ENCODE measurements at regions not wholly inside any gene's neighbourhood (a gene's known extent, or its start where the extent isn't known, plus 50 kb on each side); places are given as distances from the start of the nearest gene placed in this dataset.

GRCh38 chr1:214209260-214209808 is 71.6 kb upstream of the SMYD2 start:
- no peak for DNase-seq (ENCODE audit: low spot score in 2 of 2)
- WGBS, 2 donors, result 71 to 74% methylated on average over 7 of the region's 7 CpGs
- no peak overlapping the region for H3K4me3 ChIP-seq
- H3K36me3 ChIP-seq, result no peaks in the 10 kb centered on the region
- no peaks in the 10 kb centered on the region for H3K27me3 ChIP-seq
- peaks cover 0 to 8% (median 1%) of the 10 kb centered on the region in 4 donors for H3K4me1 ChIP-seq
- TF ChIP-seq CTCF (IDR thresholded peaks at IDR 0.05) (no peak), POLR2A (IDR thresholded peaks at IDR 0.05) (no peak), EP300 (IDR thresholded peaks at IDR 0.05) (no peak)
- H3K9me3 ChIP-seq, result no peaks in the 10 kb centered on the region
- H3K27ac ChIP-seq, result no peak overlapping the region

GRCh38 chr1:214213136-214213535 is 67.8 kb upstream of the SMYD2 start:
- Histone ChIP-seq H3K9me3 (no peaks in the 10 kb centered on the region), H3K36me3 (no peaks in the 10 kb centered on the region), H3K27me3 (no peaks in the 10 kb centered on the region), H3K27ac (no peak overlapping the region), H3K4me3 (no peak overlapping the region), H3K4me1 (peaks cover 0 to 8% (median 2%) of the 10 kb centered on the region in 4 donors)
- 60 to 70% methylated on average over 4 of the region's 4 CpGs for WGBS, 2 donors
- no peak for TF ChIP-seq EP300 (IDR thresholded peaks at IDR 0.05)
- no peak for TF ChIP-seq POLR2A (IDR thresholded peaks at IDR 0.05)
- TF ChIP-seq CTCF (IDR thresholded peaks at IDR 0.05), result no peak
- DNase-seq (ENCODE audit: low spot score in 2 of 2), result no peak

DNA sequence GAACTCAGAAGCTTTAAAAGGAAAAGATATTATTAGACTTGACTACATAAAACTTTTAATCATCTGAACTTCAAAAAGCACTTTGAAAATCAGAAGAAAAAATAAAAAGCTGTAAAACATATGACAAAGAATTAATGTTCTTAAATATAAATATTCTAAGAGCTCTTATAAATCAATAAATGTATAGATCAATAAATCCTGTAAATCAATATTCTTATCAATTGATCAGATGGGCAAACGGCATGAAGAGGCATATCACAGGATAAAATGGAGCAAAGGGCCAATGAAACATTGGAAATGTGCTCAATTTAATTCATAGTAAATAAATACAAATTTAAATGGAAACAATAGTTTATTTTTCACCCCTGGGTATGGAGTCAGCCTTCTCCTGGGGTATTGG is 66.1 kb upstream of the SMYD2 start:
- no peak for DNase-seq (ENCODE audit: low spot score in 2 of 2)
- peaks cover 0 to 2% of the 10 kb centered on the region in 2 donors for H3K27me3 ChIP-seq
- no peak for TF ChIP-seq EP300 (IDR thresholded peaks at IDR 0.05)
- no peak for TF ChIP-seq POLR2A (IDR thresholded peaks at IDR 0.05)
- TF ChIP-seq CTCF (IDR thresholded peaks at IDR 0.05), result no peak
- peaks cover 0 to 4% (median 2%) of the 10 kb centered on the region in 4 donors for H3K4me1 ChIP-seq
- H3K4me3 ChIP-seq, result no peak overlapping the region
- WGBS, 2 donors, result 82 to 89% methylated on average over 1 of the region's 1 CpG
- H3K27ac ChIP-seq, result no peak overlapping the region
- H3K36me3 ChIP-seq, result no peaks in the 10 kb centered on the region
- no peaks in the 10 kb centered on the region for H3K9me3 ChIP-seq

DNA sequence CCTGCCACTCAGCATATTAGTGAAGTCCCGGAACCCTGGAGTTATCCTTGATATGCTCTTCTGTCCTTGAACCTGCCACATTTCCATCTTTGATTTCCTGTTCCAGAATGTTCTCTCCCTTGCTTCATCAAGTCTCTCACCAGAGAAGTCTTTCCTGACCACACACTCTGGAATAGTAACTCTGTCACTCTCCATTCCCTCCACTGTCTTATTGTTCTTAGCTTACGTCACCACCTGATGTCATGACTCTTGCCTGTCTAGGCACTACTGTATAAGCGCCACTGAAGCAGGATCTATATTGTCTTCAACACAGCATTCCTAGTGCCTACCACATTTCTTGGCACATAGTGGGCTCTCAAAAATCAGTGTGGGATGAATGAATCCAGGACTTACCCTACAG is 65.4 kb upstream of the SMYD2 start:
- Histone ChIP-seq H3K27me3 (peaks cover 0 to 6% of the 10 kb centered on the region in 2 donors), H3K4me3 (no peak overlapping the region), H3K4me1 (peaks cover 0 to 4% (median 2%) of the 10 kb centered on the region in 4 donors), H3K27ac (no peak overlapping the region), H3K36me3 (no peaks in the 10 kb centered on the region), H3K9me3 (no peaks in the 10 kb centered on the region)
- DNase-seq (ENCODE audit: low spot score in 2 of 2), result no peak
- WGBS, 2 donors, result 82 to 86% methylated on average over 3 of the region's 3 CpGs
- TF ChIP-seq CTCF (IDR thresholded peaks at IDR 0.05) (no peak), POLR2A (IDR thresholded peaks at IDR 0.05) (no peak), EP300 (IDR thresholded peaks at IDR 0.05) (no peak)

GRCh38 chr1:214216021-214216420 is 64.9 kb upstream of the SMYD2 start:
- H3K36me3 ChIP-seq, result no peaks in the 10 kb centered on the region
- TF ChIP-seq POLR2A (IDR thresholded peaks at IDR 0.05), result no peak
- TF ChIP-seq EP300 (IDR thresholded peaks at IDR 0.05), result no peak
- H3K4me3 ChIP-seq, result no peak overlapping the region
- H3K27me3 ChIP-seq, result peaks cover 0 to 6% of the 10 kb centered on the region in 2 donors
- H3K9me3 ChIP-seq, result no peaks in the 10 kb centered on the region
- H3K4me1 ChIP-seq, result peaks cover 0 to 4% (median 2%) of the 10 kb centered on the region in 4 donors
- 82 to 89% methylated on average over 1 of the region's 1 CpG for WGBS, 2 donors
- no peak overlapping the region for H3K27ac ChIP-seq
- no peak for DNase-seq (ENCODE audit: low spot score in 2 of 2)

- H3K4me1 ChIP-seq, result peaks cover 0 to 4% (median 2%) of the 10 kb centered on the region in 4 donors
- H3K27me3 ChIP-seq, result peaks cover 0 to 10% of the 10 kb centered on the region in 2 donors
- H3K36me3 ChIP-seq, result no peaks in the 10 kb centered on the region
- DNase-seq (ENCODE audit: low spot score in 2 of 2), result no peak
- H3K9me3 ChIP-seq, result no peaks in the 10 kb centered on the region
- H3K4me3 ChIP-seq, result no peak overlapping the region
- H3K27ac ChIP-seq, result no peak overlapping the region
- no peak for TF ChIP-seq POLR2A (IDR thresholded peaks at IDR 0.05)
- no peak for TF ChIP-seq EP300 (IDR thresholded peaks at IDR 0.05)
- no peak for TF ChIP-seq CTCF (IDR thresholded peaks at IDR 0.05)
These were observed 64.2 kb upstream of the SMYD2 start for GRCh38 chr1:214216779-214217178.

Measured in tibial nerve (tissue), 4 donors.